ENCODE measurements at regions not wholly inside any gene's neighbourhood (a gene's known extent, or its start where the extent isn't known, plus 50 kb on each side); places are given as distances from the start of the nearest gene placed in this dataset.

DNA sequence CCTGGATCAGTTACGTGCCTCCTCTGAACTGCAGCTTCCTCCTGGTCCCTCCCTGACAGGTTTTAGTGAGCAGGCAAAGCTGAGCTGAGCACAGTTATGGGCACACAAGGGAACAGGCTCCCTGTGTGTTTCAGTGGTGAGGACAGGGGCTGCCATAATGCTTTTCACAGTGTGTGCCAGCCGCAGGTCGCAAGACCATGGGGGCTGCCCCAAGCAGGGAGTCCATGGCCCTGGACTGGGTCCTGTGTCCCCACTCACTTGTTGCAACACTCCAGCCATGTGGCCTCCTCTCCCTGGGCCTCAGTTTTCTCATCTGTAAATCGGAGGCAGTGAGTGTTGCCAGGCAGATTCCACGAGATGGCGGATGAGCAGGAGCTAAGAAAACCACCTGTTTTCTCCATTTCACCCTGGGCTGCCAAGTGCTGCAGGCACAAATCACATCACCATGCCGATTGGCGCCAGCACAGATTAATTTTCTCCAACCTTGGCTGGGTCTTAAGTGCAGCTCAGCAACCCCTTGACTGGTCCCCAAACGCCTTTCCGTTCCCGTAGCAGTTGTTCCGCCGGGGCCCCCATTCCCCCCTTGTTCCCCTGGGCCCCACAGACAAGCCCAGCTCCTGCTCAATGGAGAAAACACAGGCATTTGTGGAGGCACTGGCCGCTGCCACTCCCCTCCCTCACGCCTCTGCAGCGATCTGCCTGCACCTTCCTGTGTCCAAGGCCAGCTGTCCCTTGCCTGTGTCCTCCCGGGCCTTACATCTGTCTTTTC lies 57.1 kb upstream of the NNAT start:
- TF ChIP-seq, protein P1, sequence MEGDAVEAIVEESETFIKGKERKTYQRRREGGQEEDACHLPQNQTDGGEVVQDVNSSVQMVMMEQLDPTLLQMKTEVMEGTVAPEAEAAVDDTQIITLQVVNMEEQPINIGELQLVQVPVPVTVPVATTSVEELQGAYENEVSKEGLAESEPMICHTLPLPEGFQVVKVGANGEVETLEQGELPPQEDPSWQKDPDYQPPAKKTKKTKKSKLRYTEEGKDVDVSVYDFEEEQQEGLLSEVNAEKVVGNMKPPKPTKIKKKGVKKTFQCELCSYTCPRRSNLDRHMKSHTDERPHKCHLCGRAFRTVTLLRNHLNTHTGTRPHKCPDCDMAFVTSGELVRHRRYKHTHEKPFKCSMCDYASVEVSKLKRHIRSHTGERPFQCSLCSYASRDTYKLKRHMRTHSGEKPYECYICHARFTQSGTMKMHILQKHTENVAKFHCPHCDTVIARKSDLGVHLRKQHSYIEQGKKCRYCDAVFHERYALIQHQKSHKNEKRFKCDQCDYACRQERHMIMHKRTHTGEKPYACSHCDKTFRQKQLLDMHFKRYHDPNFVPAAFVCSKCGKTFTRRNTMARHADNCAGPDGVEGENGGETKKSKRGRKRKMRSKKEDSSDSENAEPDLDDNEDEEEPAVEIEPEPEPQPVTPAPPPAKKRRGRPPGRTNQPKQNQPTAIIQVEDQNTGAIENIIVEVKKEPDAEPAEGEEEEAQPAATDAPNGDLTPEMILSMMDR (IDR thresholded peaks at IDR 0.05; ENCODE audit: insufficient read depth, low read depth, low read length): no peak
- ChIA-PET CTCF (interaction anchor here (0.6 kb wide), 1 partner anchor 52 kb away, joined by 4 read pairs; no protein-coding TSS in a partner anchor), POLR2A (no interaction called here)

DNA sequence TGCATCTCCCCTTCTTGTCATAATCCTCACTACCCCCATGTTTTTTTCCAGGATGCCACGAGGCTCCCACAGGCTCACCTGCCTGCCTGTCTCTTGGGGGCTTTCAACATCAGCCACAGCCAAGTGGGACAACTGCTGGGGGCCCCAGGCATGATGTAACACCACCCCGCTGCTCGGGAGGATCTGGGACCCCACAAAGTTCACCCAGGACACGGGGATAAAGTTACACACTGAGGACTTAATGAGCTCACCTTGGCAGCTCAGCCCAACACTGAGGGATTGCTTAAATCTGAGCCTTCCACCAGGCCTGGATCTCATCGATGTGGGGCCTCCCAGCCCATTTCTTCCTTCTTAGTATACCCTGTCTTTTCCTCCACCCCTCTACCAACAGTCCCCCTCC lies 56.4 kb upstream of the NNAT start:
- DNase-seq (ENCODE audit: low read depth): no peak
- H3K36me3 ChIP-seq (ENCODE audit: control insufficient read depth, insufficient read depth, low read length): no peaks in the 10 kb centered on the region
- ChIA-PET POLR2A (no interaction called here), CTCF (interaction anchor here (0.6 kb wide), 1 partner anchor 52 kb away, joined by 4 read pairs; no protein-coding TSS in a partner anchor)
- H3K27me3 ChIP-seq (ENCODE audit: control insufficient read depth, insufficient read depth, low read length): peaks cover 18% of the 10 kb centered on the region
- TF ChIP-seq, protein P1 (IDR thresholded peaks at IDR 0.05; ENCODE audit: insufficient read depth, low read depth, low read length): no peak
- H3K4me3 ChIP-seq (ENCODE audit: low read depth, low read length): no peak overlapping the region

More for the DNA sequence above, 57.1 kb upstream of the NNAT start:
- Histone ChIP-seq H3K27me3 (ENCODE audit: control insufficient read depth, insufficient read depth, low read length) (peaks cover 17% of the 10 kb centered on the region), H3K4me3 (ENCODE audit: low read depth, low read length) (no peak overlapping the region), H3K36me3 (ENCODE audit: control insufficient read depth, insufficient read depth, low read length) (no peaks in the 10 kb centered on the region)
- DNase-seq (ENCODE audit: low read depth): no peak
